ENCODE measurements at regions not wholly inside any gene's neighbourhood (a gene's known extent, or its start where the extent isn't known, plus 50 kb on each side); places are given as distances from the start of the nearest gene placed in this dataset.

DNA sequence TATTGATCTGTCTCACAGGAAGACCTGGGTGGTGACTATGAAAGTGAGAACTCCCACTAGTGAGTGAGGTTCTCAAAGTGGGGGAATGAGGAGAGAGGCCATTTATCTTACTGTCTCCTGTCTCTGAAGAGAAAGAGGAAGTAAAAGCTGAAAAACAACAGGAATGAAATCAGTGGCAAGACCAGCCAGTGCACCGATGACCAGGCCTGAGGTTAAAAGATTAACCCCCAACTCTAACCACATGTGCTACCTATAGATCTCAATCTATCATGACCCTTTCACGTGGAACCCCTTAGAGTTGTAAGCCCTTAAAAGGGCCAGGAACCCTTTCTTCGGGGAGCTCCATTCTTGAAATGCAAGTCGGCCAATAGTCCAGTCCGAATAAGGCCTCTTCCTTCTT is 239.3 kb upstream of the CNTN6 start:
- H2BK20ac ChIP-seq (ENCODE audit: low read length): no peak overlapping the region
- WGBS, 2 experiments (ENCODE audit: extremely low coverage in 1 of 2, insufficient coverage in 1 of 2, insufficient read length in 1 of 2, insufficient replicate concordance in 2 of 2, low coverage in 1 of 2, low lambda C conversion rate in 2 of 2, missing lambda C conversion rate in 1 of 2): 97% methylated on average over 5 of the region's 5 CpGs; no CpG with 5 or more reads in 1 of the 2 experiments
- no peak overlapping the region for H3K9ac ChIP-seq (replicated peaks in 1 of 4; ENCODE audit: extremely low read depth in 1 of 4, low read depth in 3 of 4, low read length in 3 of 4)

More for the DNA sequence above, 239.3 kb upstream of the CNTN6 start:
- ChIA-PET POLR2A (ENCODE audit: partially characterized antibody) (no interaction called here), CTCF (ENCODE audit: partially characterized antibody) (interaction anchor here (1.5 kb wide), 1 partner anchor 15 kb away, joined by 5 read pairs; no protein-coding TSS in a partner anchor)
- H4K8ac ChIP-seq (ENCODE audit: extremely low read depth, insufficient read depth, low read length): no peak overlapping the region
- H3K14ac ChIP-seq (ENCODE audit: insufficient read length): no peak overlapping the region
- no peak overlapping the region for H2AK5ac ChIP-seq (ENCODE audit: low read depth, low read length)
- H3K4me2 ChIP-seq (ENCODE audit: insufficient read depth in 1 of 2, low read depth in 2 of 2, low read length in 2 of 2): no peak overlapping the region
- H3K18ac ChIP-seq (ENCODE audit: extremely low read depth, low read length): no peak overlapping the region
- H4K20me1 ChIP-seq (replicated peaks in 1 of 2; ENCODE audit: control insufficient read depth in 1 of 2, insufficient read depth in 2 of 2, low read length in 2 of 2): no peaks in the 10 kb centered on the region
- H3K27me3 ChIP-seq (replicated peaks in 1 of 4; ENCODE audit: control insufficient read depth in 3 of 4, extremely low read depth in 1 of 4, insufficient read depth in 3 of 4, low read length in 3 of 4): no peaks in the 10 kb centered on the region
- H3K79me1 ChIP-seq (ENCODE audit: low read depth, low read length): no peaks in the 10 kb centered on the region
- peaks cover 0 to 5% of the 10 kb centered on the region in 2 experiments; a peak in 1 of 4 replicates for H3K9me3 ChIP-seq (ENCODE audit: insufficient read depth in 2 of 2, low read depth in 1 of 2, low read length in 1 of 2)
- no peaks in the 10 kb centered on the region for H3K36me3 ChIP-seq (ENCODE audit: control insufficient read depth in 2 of 4, insufficient read depth in 4 of 4, low read length in 3 of 4)
- H4K91ac ChIP-seq (replicated peaks; ENCODE audit: insufficient read length, low read length): no peak overlapping the region
- H3K4ac ChIP-seq (replicated peaks; ENCODE audit: insufficient read length, low read depth, low read length): no peak overlapping the region
- DNase-seq (ENCODE audit: low read depth in 1 of 2, low spot score in 2 of 2) (no peak), FAIRE-seq (no peak)
- no peak overlapping the region for H4K5ac ChIP-seq (ENCODE audit: insufficient read length, low read depth, low read length)
- no peak for TF ChIP-seq BACH1 (IDR thresholded peaks at IDR 0.05; ENCODE audit: low read length)
- TF ChIP-seq JUN (IDR thresholded peaks at IDR 0.05; ENCODE audit: low read depth, low read length): no peak
- TF ChIP-seq CHD1 (IDR thresholded peaks at IDR 0.05; ENCODE audit: low read depth, low read length): no peak
- no peak for TF ChIP-seq CHD2 (IDR thresholded peaks at IDR 0.05; ENCODE audit: low read length)
- TF ChIP-seq SP2 (IDR thresholded peaks at IDR 0.05; ENCODE audit: low read length): no peak
- no peak for TF ChIP-seq SIRT6 (IDR thresholded peaks at IDR 0.05; ENCODE audit: low read length)
- TF ChIP-seq TCF12 (IDR thresholded peaks at IDR 0.05; ENCODE audit: low read depth, low read length): no peak
- TF ChIP-seq CTBP2 (IDR thresholded peaks at IDR 0.05; ENCODE audit: borderline replicate concordance, insufficient read depth, insufficient read length, low read length): no peak
- H3K4me3 ChIP-seq (ENCODE audit: extremely low read depth in 1 of 4, insufficient read depth in 2 of 4, low read depth in 3 of 4, low read length in 4 of 4): no peak overlapping the region
- H3K79me2 ChIP-seq (ENCODE audit: control insufficient read depth in 1 of 2, insufficient read depth in 2 of 2, low read length in 2 of 2): no peaks in the 10 kb centered on the region
- no peak overlapping the region for H3K23ac ChIP-seq (ENCODE audit: insufficient read length)
- H2BK5ac ChIP-seq (ENCODE audit: low read depth, low read length): no peak overlapping the region
- no peak overlapping the region for H2BK15ac ChIP-seq (ENCODE audit: low read length)
- H3K56ac ChIP-seq (replicated peaks; ENCODE audit: insufficient read length, low read depth, low read length): no peak overlapping the region
- no peak overlapping the region for H2AFZ ChIP-seq (ENCODE audit: low read length)
- no peak overlapping the region for H3K27ac ChIP-seq (ENCODE audit: low read depth, low read length)
- no peaks in the 10 kb centered on the region for H3K4me1 ChIP-seq (replicated peaks in 1 of 4; ENCODE audit: control insufficient read depth in 3 of 4, insufficient read depth in 4 of 4, low read length in 3 of 4)
- H2BK120ac ChIP-seq (replicated peaks; ENCODE audit: low read depth, low read length): no peak overlapping the region
- no peak overlapping the region for H2BK12ac ChIP-seq (ENCODE audit: low read depth, low read length)
- H3K23me2 ChIP-seq (ENCODE audit: low read depth, low read length): no peaks in the 10 kb centered on the region

Measured in H1 (cell line).